ENCODE measurements at regions not wholly inside any gene's neighbourhood (a gene's known extent, or its start where the extent isn't known, plus 50 kb on each side); places are given as distances from the start of the nearest gene placed in this dataset.

GRCh38 chr6:104050455-104050854, 809.3 kb downstream of the HACE1 start:
- Histone ChIP-seq H3K4me1 (no peaks in the 10 kb centered on the region), H3K36me3 (no peaks in the 10 kb centered on the region), H3K9me3 (no peaks in the 10 kb centered on the region), H3K27me3 (no peaks in the 10 kb centered on the region), H3K4me3 (no peak overlapping the region), H3K27ac (no peak overlapping the region)
- ATAC-seq (no peak), DNase-seq (no peak)
- intact Hi-C loops (cut with DNase I), result no loop called here
- 32% methylated on average over 2 of the region's 2 CpGs for WGBS (ENCODE audit: insufficient coverage, low coverage, low lambda C conversion rate, missing lambda C conversion rate)
- TF ChIP-seq, protein P1, sequence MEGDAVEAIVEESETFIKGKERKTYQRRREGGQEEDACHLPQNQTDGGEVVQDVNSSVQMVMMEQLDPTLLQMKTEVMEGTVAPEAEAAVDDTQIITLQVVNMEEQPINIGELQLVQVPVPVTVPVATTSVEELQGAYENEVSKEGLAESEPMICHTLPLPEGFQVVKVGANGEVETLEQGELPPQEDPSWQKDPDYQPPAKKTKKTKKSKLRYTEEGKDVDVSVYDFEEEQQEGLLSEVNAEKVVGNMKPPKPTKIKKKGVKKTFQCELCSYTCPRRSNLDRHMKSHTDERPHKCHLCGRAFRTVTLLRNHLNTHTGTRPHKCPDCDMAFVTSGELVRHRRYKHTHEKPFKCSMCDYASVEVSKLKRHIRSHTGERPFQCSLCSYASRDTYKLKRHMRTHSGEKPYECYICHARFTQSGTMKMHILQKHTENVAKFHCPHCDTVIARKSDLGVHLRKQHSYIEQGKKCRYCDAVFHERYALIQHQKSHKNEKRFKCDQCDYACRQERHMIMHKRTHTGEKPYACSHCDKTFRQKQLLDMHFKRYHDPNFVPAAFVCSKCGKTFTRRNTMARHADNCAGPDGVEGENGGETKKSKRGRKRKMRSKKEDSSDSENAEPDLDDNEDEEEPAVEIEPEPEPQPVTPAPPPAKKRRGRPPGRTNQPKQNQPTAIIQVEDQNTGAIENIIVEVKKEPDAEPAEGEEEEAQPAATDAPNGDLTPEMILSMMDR (IDR thresholded peaks at IDR 0.05), result no peak
- no peak for TF ChIP-seq POLR2A (IDR thresholded peaks at IDR 0.05)

GRCh38 chr6:104046426-104046825, 813.3 kb downstream of the HACE1 start:
- ATAC-seq, result no peak
- Histone ChIP-seq H3K36me3 (no peaks in the 10 kb centered on the region), H3K4me1 (no peaks in the 10 kb centered on the region), H3K4me3 (no peak overlapping the region), H3K27me3 (no peaks in the 10 kb centered on the region), H3K27ac (no peak overlapping the region), H3K9me3 (no peaks in the 10 kb centered on the region)
- intact Hi-C loops (cut with DNase I), result no loop called here
- WGBS (ENCODE audit: insufficient coverage, low coverage, low lambda C conversion rate, missing lambda C conversion rate), result 34% methylated on average over 2 of the region's 2 CpGs
- TF ChIP-seq, protein P1 (IDR thresholded peaks at IDR 0.05), result no peak
- no peak for TF ChIP-seq POLR2A (IDR thresholded peaks at IDR 0.05)
- no peak for DNase-seq

DNA sequence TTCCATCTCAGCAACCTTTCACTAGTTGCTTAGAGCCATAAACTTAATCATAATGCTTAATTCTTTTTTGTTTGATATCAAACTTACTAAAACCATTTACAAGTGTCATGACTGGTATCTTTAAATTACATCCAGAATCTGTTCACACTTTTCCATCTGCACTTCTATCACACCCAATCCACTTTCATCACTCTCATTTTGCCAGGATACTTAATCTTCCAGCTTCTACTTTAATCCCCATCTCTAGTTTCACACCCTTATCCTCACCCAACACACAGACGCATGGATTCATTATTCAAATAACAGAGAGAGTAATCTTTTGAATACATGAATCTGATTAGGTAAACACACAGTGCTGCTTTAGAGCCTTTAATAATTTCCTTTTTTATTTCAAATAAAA, 828.4 kb downstream of the HACE1 start:
- DNase-seq (no peak), ATAC-seq (no peak)
- H3K9me3 ChIP-seq, result no peaks in the 10 kb centered on the region
- H3K4me3 ChIP-seq, result no peak overlapping the region
- WGBS (ENCODE audit: insufficient coverage, low coverage, low lambda C conversion rate, missing lambda C conversion rate), result 70% methylated on average over 1 of the region's 1 CpG
- no peaks in the 10 kb centered on the region for H3K27me3 ChIP-seq
- no peaks in the 10 kb centered on the region for H3K36me3 ChIP-seq
- intact Hi-C loops (cut with DNase I), result no loop called here
- TF ChIP-seq, protein P1 (IDR thresholded peaks at IDR 0.05), result no peak
- no peak for TF ChIP-seq POLR2A (IDR thresholded peaks at IDR 0.05)
- no peaks in the 10 kb centered on the region for H3K4me1 ChIP-seq
- H3K27ac ChIP-seq, result no peak overlapping the region

DNA sequence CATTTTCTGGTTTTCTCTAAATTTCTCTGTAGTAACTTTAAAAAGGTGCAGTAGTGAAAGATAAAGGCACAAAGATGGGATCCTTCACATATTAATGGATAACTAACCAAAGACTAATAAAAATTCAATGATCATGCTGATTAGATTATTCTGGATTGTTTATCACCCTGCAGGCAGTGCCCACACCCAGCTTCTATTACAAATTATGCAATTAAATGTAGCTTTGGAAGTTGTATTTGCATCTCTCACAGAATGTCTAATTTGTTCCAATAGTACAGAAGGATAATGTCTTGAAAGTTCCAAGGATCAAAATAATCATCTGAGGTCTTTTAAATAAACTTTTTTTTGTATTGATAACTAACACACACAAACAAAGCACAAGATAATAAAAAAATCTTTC, 837.6 kb downstream of the HACE1 start:
- no peaks in the 10 kb centered on the region for H3K9me3 ChIP-seq
- TF ChIP-seq POLR2A (IDR thresholded peaks at IDR 0.05), result no peak
- TF ChIP-seq, protein P1 (IDR thresholded peaks at IDR 0.05), result no peak
- H3K27ac ChIP-seq, result no peak overlapping the region
- H3K4me3 ChIP-seq, result no peak overlapping the region
- no peaks in the 10 kb centered on the region for H3K4me1 ChIP-seq
- no peak for ATAC-seq
- DNase-seq, result no peak
- no peaks in the 10 kb centered on the region for H3K36me3 ChIP-seq
- no peaks in the 10 kb centered on the region for H3K27me3 ChIP-seq
- intact Hi-C loops (cut with DNase I), result no loop called here

DNA sequence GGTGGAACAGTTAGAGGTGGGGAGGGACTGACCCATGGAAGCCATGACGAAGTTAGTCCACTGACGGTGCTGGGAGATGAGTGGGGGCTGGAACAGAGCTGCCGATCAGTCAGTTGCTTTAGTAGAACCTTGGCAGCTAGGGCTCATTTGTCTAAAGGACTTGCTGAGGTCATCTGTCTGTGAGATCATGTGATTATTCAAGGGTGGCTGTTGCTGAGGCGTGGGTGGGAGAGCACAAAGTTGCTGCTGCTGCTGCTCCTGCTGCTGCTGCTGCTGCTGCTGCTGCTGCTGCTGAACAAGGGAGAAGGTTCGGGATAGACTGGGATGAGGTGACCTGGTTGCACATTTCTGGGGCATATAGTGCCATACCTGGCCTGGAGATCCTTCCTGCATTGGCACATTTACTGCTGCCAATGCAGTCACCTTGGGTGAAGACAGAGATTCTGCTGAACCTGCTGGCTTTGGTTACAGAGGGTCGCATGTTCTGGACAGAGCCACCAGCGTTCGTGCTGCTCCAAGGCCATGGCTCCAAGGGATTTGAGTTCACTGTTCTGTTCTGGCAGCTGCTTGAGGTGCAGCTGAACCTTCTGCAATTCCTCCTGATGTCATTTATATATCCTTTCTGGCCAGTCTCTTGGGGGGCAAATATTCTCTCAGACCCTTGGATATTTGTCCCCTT, 840.5 kb downstream of the HACE1 start:
- TF ChIP-seq POLR2A (IDR thresholded peaks at IDR 0.05), result no peak
- TF ChIP-seq, protein P1 (IDR thresholded peaks at IDR 0.05), result no peak
- no peaks in the 10 kb centered on the region for H3K36me3 ChIP-seq
- intact Hi-C loops (cut with DNase I), result no loop called here
- no peak overlapping the region for H3K27ac ChIP-seq
- no peaks in the 10 kb centered on the region for H3K27me3 ChIP-seq
- H3K9me3 ChIP-seq, result no peaks in the 10 kb centered on the region
- no peak for DNase-seq
- H3K4me1 ChIP-seq, result no peaks in the 10 kb centered on the region
- ATAC-seq, result no peak
- WGBS (ENCODE audit: insufficient coverage, low coverage, low lambda C conversion rate, missing lambda C conversion rate), result 60% methylated on average over 4 of the region's 8 CpGs
- no peak overlapping the region for H3K4me3 ChIP-seq
